Prostate gland (tissue), 2 donors: ENCODE measurements at regions not wholly inside any gene's neighbourhood (a gene's known extent, or its start where the extent isn't known, plus 50 kb on each side); places are given as distances from the start of the nearest gene placed in this dataset.
"Not testable (repeated sequence)": the region's sequence is repeated elsewhere in the genome, so short reads cannot be mapped to it uniquely, and the experiment has no call there.

Experiments used
- CTCF ChIP-seq, 4 experiments: fragments of 200-600 bp in 2 of 4; fragments of 450-650 bp in 2 of 4; sonication (generic) in 2 of 4; IDR thresholded peaks; 1 replicate in 3 of 4; 2 replicates in 1 of 4; pipeline ENCODE4 v1.5.1; 2016 to 2019; ENCODE audit warnings: antibody characterized with exemption in 4 of 4, mild to moderate bottlenecking in 2 of 4, moderate library complexity in 2 of 4
- POLR2A ChIP-seq: fragments of 450-650 bp; IDR thresholded peaks from one replicate; pipeline ENCODE4 v1.6.1; 2016; ENCODE audit warnings: antibody characterized with exemption, mild to moderate bottlenecking
- POLR2AphosphoS5 ChIP-seq: sonication (generic); formaldehyde crosslinking; IDR thresholded peaks from one replicate; pipeline ENCODE4 v1.6.1; 2017; ENCODE audit warnings: antibody characterized with exemption

GRCh38 chr2:156223328-156223727, 109.2 kb downstream of the NR4A2 start:
- TF ChIP-seq POLR2A; CTCF (IDR thresholded peaks at IDR 0.05); POLR2AphosphoS5: not testable (repeated sequence)
